Activated CD4-positive, alpha-beta T cell treated with anti-CD3 and anti-CD28 coated beads for 36 hours (primary cell): ENCODE measurements at regions not wholly inside any gene's neighbourhood (a gene's known extent, or its start where the extent isn't known, plus 50 kb on each side); places are given as distances from the start of the nearest gene placed in this dataset.
A peak's percentile ranks its signal among the peaks of the same experiment; 100 is the strongest.

Experiments used
- ATAC-seq: fragments of 200-7000 bp; cut with Tn5 transposase; one replicate; pipeline ENCODE4 v1.10.0; 2021; ENCODE audit warnings: mild to moderate bottlenecking, moderate library complexity
- CTCF ChIA-PET: fragments of 350-600 bp; sonication (Branson Sonifier 250); formaldehyde crosslinking; loops from one replicate; lab custom pipeline; 2021; ENCODE audit warnings: antibody characterized with exemption; lab: Charles Lee
- POLR2A ChIA-PET: fragments of 350-600 bp; sonication (Branson Sonifier 250); formaldehyde crosslinking; loops from one replicate; lab custom pipeline; 2021; ENCODE audit warnings: antibody characterized with exemption, inconsistent platforms; lab: Charles Lee
- DNase-seq: peaks from one replicate; pipeline ENCODE4 v3.0.0-alpha.2; 2020
- H3K27ac Mint-ChIP-seq: one replicate; pipeline ENCODE4 v1.8.0; 2021; ENCODE audit warnings: mixed read lengths
- H3K27me3 Mint-ChIP-seq: one replicate; pipeline ENCODE4 v1.8.0; 2021; ENCODE audit warnings: mixed read lengths
- H3K36me3 Mint-ChIP-seq: one replicate; pipeline ENCODE4 v1.8.0; 2021; ENCODE audit warnings: low read depth, mixed read lengths
- H3K4me1 Mint-ChIP-seq: one replicate; pipeline ENCODE4 v1.8.0; 2021; ENCODE audit warnings: mixed read lengths
- H3K4me3 Mint-ChIP-seq: one replicate; pipeline ENCODE4 v1.8.0; 2021; ENCODE audit warnings: mild to moderate bottlenecking, moderate library complexity, mixed read lengths
- H3K9me3 Mint-ChIP-seq: one replicate; pipeline ENCODE4 v1.8.0; 2021; ENCODE audit warnings: low read depth, mixed read lengths
- intact Hi-C, 2 experiments: fragments of 100-400 bp; cut with DNase I in 1 of 2; cut with micrococcal nuclease in 1 of 2; formaldehyde crosslinking; loops; one replicate each; pipeline versions ENCODE4 v1.14.2 to v1.15.1; 2022 to 2024; cut with DNase I, micrococcal nuclease

DNA sequence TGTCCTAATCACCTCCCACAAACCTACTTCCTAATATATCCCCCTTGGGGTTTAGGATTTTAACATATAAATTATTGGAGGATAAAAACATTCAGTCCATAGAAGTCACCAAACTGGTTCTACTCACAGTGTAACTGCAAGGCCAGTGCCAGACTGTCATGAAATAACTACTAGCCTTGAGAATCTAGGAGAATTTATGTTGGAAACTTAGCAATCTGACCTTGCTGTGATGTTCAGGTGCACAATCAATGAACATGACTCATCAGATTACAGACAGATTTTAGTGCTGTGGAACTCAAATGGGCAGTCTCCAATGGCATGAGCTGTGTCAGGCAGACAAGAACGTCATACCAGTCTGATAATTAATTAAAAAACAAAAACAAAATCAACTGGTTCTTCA is 571.4 kb upstream of the IGFBP3 start:
- Mint-ChIP-seq H3K27me3 (no peaks in the 10 kb centered on the region), H3K4me3 (no peak overlapping the region), H3K27ac (no peak overlapping the region), H3K36me3 (no peaks in the 10 kb centered on the region), H3K4me1 (no peaks in the 10 kb centered on the region), H3K9me3 (peaks cover 11% of the 10 kb centered on the region)
- ATAC-seq = no peak
- DNase-seq = no peak
- intact Hi-C loops = no loop called here
- ChIA-PET POLR2A (no interaction called here), CTCF (no interaction called here)

DNA sequence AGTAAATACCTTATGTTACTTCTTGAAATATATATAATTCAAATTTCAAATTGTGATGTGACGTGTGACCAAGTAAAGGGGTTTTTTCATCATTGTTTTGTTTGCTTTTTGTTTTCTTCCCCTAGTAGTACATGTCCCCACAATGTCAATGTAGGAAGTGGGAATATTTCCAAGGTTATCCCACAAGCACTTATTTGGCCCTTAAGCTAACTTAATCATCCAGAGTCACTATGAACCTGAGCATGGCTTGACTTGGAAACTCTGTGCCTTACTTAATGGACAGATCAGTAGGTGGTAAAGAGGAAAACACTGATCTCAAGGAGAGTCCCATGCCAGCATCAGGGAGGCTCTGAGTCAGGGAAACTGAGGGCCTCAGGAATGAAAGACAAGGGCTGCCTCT is 569.3 kb upstream of the IGFBP3 start:
- ChIA-PET CTCF (no interaction called here), POLR2A (no interaction called here)
- Mint-ChIP-seq H3K27ac (no peak overlapping the region), H3K27me3 (no peaks in the 10 kb centered on the region), H3K36me3 (no peaks in the 10 kb centered on the region), H3K9me3 (peaks cover 8% of the 10 kb centered on the region), H3K4me3 (no peak overlapping the region), H3K4me1 (no peaks in the 10 kb centered on the region)
- no peak for ATAC-seq
- intact Hi-C loops = no loop called here
- DNase-seq = no peak

GRCh38 chr7:46489106-46489505 is 568.0 kb upstream of the IGFBP3 start:
- no peaks in the 10 kb centered on the region for H3K27me3 Mint-ChIP-seq
- no peaks in the 10 kb centered on the region for H3K4me1 Mint-ChIP-seq
- no peak overlapping the region for H3K27ac Mint-ChIP-seq
- H3K9me3 Mint-ChIP-seq = peaks cover 3% of the 10 kb centered on the region
- ATAC-seq (no peak), DNase-seq (no peak)
- no peaks in the 10 kb centered on the region for H3K36me3 Mint-ChIP-seq
- POLR2A ChIA-PET = no interaction called here
- H3K4me3 Mint-ChIP-seq = no peak overlapping the region
- CTCF ChIA-PET = no interaction called here
- intact Hi-C loops = no loop called here

- CTCF ChIA-PET = no interaction called here
- Mint-ChIP-seq H3K9me3 (peaks cover 4% of the 10 kb centered on the region), H3K27ac (no peak overlapping the region), H3K27me3 (no peaks in the 10 kb centered on the region), H3K36me3 (no peaks in the 10 kb centered on the region), H3K4me1 (no peaks in the 10 kb centered on the region), H3K4me3 (no peak overlapping the region)
- ATAC-seq (no peak), DNase-seq (no peak)
- intact Hi-C loops = no loop called here
- POLR2A ChIA-PET = no interaction called here
Observed at GRCh38 chr7:46488607-46489006, 567.5 kb upstream of the IGFBP3 start.

DNA sequence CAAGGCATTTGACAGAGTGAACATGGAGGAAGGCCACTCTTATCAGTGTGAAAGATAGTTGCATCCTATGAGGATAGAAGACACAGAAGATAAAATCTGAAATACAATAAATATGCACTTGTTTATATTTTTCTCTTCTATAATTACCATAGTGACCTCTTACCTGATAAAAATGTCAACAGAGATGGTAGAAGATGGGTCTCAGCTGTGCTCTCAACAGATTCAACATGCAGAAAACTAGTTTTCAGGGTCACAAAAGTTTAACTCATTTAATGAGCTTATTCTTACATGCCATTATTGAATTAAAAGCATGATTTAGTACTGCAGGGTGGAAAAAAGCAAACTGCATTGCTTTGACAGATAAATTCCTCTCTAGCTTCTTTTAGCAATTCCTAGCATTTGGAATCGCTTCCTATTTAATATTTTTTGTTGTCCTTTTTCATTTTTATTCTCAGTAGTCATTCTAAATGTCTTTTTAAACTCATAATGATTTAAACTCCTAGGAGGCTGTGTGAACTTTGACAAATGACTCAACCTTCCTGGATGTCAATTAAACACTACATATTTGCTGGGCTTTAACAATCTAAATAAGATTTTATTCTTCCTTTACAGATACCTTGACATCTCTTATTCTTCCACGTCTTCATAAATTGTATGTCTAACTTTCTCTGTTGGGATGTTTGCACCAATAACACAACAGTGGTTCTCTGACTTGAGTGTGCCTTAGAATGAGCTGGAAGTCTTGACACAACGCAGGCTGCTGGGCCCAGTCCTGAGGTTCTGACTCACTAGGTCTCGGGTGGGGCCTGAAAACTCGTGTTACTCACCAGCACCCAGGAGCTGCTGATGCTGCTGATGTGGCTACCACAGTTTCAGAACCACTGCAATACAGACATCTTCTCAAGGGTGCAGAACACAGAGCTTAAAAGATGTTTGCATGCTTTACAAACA is 565.5 kb upstream of the IGFBP3 start:
- H3K4me3 Mint-ChIP-seq = no peak overlapping the region
- ATAC-seq (no peak), DNase-seq (no peak)
- CTCF ChIA-PET = no interaction called here
- peaks cover 4% of the 10 kb centered on the region for H3K9me3 Mint-ChIP-seq
- POLR2A ChIA-PET = no interaction called here
- H3K4me1 Mint-ChIP-seq = no peaks in the 10 kb centered on the region
- no peaks in the 10 kb centered on the region for H3K27me3 Mint-ChIP-seq
- intact Hi-C loops = no loop called here
- H3K27ac Mint-ChIP-seq = no peak overlapping the region
- no peaks in the 10 kb centered on the region for H3K36me3 Mint-ChIP-seq

DNA sequence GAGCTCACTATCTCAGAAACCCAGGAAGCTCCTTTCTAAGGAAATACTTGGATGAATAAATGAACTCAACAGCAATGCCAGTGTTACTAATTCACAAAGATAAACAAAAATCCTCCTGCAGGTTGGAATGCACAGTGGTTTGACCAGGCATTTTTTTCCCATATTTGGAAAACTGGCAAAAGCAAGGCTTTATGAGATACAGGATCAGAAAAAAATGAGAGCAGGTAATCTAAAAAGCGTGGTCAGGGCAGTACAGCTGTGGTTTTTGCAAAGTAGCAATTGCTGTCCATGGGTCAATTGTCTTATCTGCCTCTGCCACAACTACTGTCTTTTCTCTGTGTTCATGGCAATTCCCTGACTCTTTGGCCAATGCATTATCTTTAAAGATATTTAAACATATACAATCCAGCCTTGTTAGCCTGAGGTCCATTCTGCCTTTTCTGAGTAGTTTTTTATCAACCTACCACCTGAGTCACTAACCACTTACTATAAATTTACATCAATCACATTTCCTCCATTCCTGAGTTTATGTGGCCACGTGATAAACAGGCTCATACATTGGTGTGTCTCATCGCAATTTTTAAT is 564.5 kb upstream of the IGFBP3 start:
- H3K27me3 Mint-ChIP-seq = no peaks in the 10 kb centered on the region
- POLR2A ChIA-PET = no interaction called here
- no peak overlapping the region for H3K27ac Mint-ChIP-seq
- intact Hi-C loops = no loop called here
- ATAC-seq (no peak), DNase-seq (no peak)
- no peak overlapping the region for H3K4me3 Mint-ChIP-seq
- H3K4me1 Mint-ChIP-seq = no peaks in the 10 kb centered on the region
- peaks cover 2% of the 10 kb centered on the region for H3K9me3 Mint-ChIP-seq
- H3K36me3 Mint-ChIP-seq = no peaks in the 10 kb centered on the region
- CTCF ChIA-PET = no interaction called here

GRCh38 chr7:46484906-46485305 is 563.8 kb upstream of the IGFBP3 start:
- Mint-ChIP-seq H3K4me3 (no peak overlapping the region), H3K27ac (no peak overlapping the region), H3K27me3 (no peaks in the 10 kb centered on the region), H3K36me3 (no peaks in the 10 kb centered on the region), H3K9me3 (peaks cover 2% of the 10 kb centered on the region), H3K4me1 (no peaks in the 10 kb centered on the region)
- ATAC-seq (no peak), DNase-seq (no peak)
- ChIA-PET POLR2A (no interaction called here), CTCF (no interaction called here)
- intact Hi-C loops = no loop called here

- POLR2A ChIA-PET = no interaction called here
- ATAC-seq = no peak
Observed at GRCh38 chr7:46480619-46481018, 559.5 kb upstream of the IGFBP3 start.

GRCh38 chr7:46479680-46480079 is 558.6 kb upstream of the IGFBP3 start:
- H3K9me3 Mint-ChIP-seq = peaks cover 8% of the 10 kb centered on the region

More at GRCh38 chr7:46480619-46481018, 559.5 kb upstream of the IGFBP3 start:
- CTCF ChIA-PET = no interaction called here
- intact Hi-C loops = no loop called here
- Mint-ChIP-seq H3K27me3 (no peaks in the 10 kb centered on the region), H3K27ac (no peak overlapping the region), H3K4me3 (no peak overlapping the region), H3K36me3 (no peaks in the 10 kb centered on the region), H3K9me3 (peaks cover 5% of the 10 kb centered on the region), H3K4me1 (no peaks in the 10 kb centered on the region)
- DNase-seq = no peak

DNA sequence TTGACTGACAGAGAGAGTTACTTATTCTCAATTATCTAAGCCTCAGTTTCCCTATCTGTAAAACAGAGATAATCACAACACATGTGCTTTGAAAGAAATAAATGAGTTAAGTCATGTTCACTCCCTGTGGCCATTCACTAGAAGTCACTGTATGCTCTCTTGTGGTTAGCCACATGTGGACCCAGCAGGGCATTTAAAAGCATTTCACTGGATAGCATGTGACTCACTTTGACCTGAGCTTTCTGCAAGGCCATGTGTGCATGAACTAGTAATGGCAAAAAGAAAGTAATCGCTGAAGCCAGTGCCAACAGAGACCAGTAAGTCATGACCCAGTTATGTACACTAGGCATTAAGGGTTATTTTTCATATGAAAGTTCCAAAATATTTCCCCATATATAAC is 557.0 kb upstream of the IGFBP3 start:
- CTCF ChIA-PET = no interaction called here

More at GRCh38 chr7:46479680-46480079, 558.6 kb upstream of the IGFBP3 start:
- Mint-ChIP-seq H3K27me3 (no peaks in the 10 kb centered on the region), H3K4me1 (no peaks in the 10 kb centered on the region), H3K4me3 (no peak overlapping the region), H3K36me3 (no peaks in the 10 kb centered on the region), H3K27ac (no peak overlapping the region)
- intact Hi-C loops = no loop called here
- CTCF ChIA-PET = no interaction called here
- no peak for DNase-seq
- POLR2A ChIA-PET = no interaction called here
- ATAC-seq = no peak

DNA sequence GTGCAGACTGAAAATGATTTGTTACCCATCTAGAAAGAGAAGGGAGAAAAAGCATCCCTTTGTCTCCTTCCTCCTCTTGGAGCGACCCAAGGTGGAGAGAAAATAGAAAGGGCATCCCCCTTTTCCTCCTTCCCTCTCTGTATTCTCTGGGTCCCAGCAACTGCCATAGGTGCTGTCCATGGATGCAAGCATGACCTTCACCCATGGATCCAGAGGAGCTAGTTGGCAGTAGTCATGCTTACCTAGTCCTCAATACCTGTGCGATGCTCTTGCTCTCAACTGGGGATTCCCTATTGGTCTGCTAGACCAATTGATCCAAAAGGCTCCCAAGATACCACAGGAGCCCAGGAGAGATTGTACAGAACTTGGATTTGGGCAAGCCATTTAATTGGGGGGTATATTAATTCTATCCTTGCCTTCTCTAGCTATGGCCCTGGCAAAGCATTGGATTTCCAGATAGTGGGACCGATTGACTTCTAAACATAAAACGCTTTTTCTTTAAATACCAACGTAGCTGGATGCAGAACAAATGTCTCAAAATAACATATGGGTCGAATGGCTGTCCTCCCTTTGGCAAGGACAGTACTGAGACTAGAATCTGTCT is 547.8 kb upstream of the IGFBP3 start:
- intact Hi-C loops = no loop called here
- Mint-ChIP-seq H3K36me3 (no peaks in the 10 kb centered on the region), H3K9me3 (peaks cover 49% of the 10 kb centered on the region), H3K27ac (no peak overlapping the region), H3K4me3 (no peak overlapping the region), H3K27me3 (no peaks in the 10 kb centered on the region), H3K4me1 (no peaks in the 10 kb centered on the region)
- ChIA-PET CTCF (no interaction called here), POLR2A (no interaction called here)
- no peak for ATAC-seq
- peak; percentile 23 for DNase-seq

More for the DNA sequence above, 557.0 kb upstream of the IGFBP3 start:
- no peaks in the 10 kb centered on the region for H3K27me3 Mint-ChIP-seq
- H3K4me1 Mint-ChIP-seq = no peaks in the 10 kb centered on the region
- POLR2A ChIA-PET = no interaction called here
- H3K9me3 Mint-ChIP-seq = peaks cover 5% of the 10 kb centered on the region
- H3K27ac Mint-ChIP-seq = no peak overlapping the region
- ATAC-seq (no peak), DNase-seq (no peak)
- intact Hi-C loops = no loop called here
- no peaks in the 10 kb centered on the region for H3K36me3 Mint-ChIP-seq
- no peak overlapping the region for H3K4me3 Mint-ChIP-seq

DNA sequence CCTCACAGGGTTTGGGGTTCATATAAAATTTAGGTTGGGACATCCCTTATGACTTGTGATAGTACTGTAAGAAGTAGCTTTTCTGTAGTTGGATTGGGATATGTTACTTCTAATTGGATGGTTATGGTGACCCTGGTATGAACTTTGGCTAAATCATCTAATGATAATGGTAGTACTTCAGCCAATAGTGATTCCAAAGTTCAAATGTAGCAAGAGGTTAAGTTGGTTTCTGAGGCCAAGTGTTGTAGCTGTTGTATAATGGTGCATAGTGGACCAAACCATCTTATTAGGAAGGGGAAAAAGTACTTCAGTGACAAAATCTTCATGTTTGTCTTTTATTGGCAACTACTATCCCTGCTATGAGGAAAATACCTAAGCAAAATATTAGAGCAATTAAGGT is 542.1 kb upstream of the IGFBP3 start:
- H3K27ac Mint-ChIP-seq = no peak overlapping the region
- intact Hi-C loops = no loop called here
- H3K4me1 Mint-ChIP-seq = no peaks in the 10 kb centered on the region
- H3K27me3 Mint-ChIP-seq = no peaks in the 10 kb centered on the region
- CTCF ChIA-PET = no interaction called here
- POLR2A ChIA-PET = no interaction called here
- no peak for ATAC-seq
- H3K9me3 Mint-ChIP-seq = peaks cover 33% of the 10 kb centered on the region
- H3K4me3 Mint-ChIP-seq = no peak overlapping the region
- DNase-seq = no peak
- no peaks in the 10 kb centered on the region for H3K36me3 Mint-ChIP-seq
